ENCODE measurements at regions not wholly inside any gene's neighbourhood (a gene's known extent, or its start where the extent isn't known, plus 50 kb on each side); places are given as distances from the start of the nearest gene placed in this dataset.

DNA sequence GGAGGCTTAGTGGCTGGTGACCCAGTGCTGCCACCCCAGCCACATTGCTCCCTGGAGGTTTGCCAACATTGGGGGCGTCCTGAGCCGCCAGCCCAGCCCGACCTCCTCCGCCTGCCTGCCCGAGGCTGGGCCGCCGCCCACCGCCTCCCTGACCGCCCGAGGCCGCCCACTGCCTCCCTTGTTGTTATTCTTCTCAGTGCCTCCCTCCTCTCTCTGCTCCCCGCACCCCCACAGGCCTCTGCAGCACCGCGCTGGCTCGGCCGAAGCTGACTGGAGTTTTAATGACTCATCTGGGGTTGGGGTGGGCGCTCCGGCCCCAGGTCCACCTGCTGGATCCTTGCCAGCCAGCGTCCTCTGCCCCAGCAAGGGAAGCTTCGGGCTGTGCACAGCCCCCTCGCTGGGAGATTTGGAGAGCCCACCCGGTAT is 102.5 kb downstream of the RBFOX3 start:
- intact Hi-C loops (cut with DNase I), result no loop called here
- DNase-seq, result no peak
- ATAC-seq, result no peak

DNA sequence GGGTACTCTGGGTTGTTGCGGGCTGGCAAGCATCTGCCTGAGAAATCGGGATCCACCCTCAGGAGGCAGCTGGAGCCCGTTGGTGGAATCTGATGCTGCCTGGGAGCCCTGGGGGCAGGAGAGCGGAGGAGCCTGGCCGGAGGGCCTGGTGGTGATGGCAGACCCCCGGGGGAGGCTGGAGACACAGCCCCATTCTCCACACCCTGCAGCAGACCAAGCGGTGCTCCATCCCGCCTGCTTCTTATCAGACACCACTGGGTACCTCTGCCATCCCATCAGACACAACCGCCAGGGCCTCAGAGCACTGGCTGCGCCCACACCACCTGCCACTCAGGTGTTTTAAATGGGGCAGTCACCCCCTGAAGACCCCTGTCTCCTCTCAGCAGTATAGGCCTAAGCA is 103.9 kb downstream of the RBFOX3 start:
- no peak for ATAC-seq
- intact Hi-C loops (cut with DNase I), result no loop called here
- DNase-seq, result no peak

DNA sequence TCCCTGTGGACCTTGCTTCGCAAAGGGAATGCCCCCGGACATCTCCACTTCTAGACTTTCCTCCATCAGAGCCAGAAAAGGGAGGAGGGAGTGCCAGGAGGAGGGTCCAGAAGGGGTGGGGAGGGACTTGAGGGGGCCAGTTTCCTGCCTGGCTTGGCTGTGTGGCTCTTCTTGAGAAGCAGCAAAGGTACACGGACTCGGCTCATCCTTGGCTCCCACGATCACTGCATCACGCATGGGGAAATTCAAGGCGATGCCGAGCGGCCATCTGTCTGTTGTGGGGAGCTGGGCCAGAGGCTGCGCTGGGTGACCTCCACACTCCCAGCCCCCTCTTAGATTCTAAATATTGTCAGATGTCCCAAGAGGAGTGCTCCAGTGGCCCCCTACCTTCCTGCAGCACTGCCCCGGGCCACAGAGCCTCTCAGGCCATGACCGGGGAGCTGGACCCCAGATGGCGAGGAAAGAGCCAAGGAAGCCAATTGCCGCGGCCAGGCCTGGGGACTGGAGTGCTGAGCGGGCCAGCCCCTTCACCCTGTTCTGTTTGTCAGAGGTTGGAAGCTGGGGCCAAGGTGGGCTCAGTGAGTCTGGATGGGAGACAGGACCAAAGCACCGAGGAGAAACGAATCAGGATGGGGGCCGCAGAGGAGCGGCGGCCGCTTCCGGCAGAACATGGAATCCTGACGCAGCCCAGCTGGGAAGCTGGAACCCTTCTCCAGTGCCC is 104.5 kb downstream of the RBFOX3 start:
- intact Hi-C loops (cut with DNase I), result no loop called here
- ATAC-seq, result no peak
- DNase-seq, result no peak

DNA sequence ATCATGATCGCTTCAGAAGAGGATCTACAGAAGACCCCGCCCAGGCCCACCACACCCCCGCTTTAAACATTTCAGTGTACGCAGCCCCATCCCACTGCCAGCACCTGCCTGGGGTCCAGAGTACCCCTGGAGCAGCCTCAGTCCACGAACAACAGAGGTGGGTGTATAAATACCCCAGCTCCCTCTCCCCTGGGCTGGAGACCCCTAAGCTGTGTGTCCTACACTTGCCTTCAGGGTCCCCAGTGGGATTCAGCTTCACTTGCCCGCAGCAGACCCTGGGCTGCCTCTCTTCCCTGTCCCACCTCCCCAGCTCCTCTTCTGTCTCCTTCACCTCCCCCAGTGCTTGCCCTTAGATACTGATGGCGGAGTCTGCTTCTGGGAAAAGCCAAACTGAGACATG is 105.7 kb downstream of the RBFOX3 start:
- ATAC-seq, result no peak
- intact Hi-C loops (cut with DNase I), result no loop called here
- DNase-seq, result no peak

DNA sequence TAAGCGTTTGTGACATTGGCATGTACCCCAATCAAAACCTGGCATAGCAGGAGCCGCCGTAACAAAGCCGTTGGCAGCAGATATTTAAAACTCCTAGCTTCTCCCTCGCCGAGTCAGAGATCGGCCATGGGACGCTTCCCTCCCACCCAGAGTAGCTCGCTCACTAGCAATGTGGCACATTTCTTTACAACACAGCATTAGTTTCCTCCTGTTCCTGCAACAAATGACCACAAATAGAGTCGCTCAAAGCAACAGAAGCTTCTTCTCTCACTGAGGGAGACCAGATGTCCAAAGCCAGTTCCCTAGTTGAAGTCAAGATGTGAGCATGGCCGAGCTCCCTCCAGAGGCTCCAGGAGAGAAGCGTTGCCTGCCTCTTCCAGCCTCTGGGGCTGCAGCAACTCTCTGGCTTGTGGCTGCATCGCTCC is 106.7 kb downstream of the RBFOX3 start:
- intact Hi-C loops (cut with DNase I), result no loop called here
- no peak for ATAC-seq
- no peak for DNase-seq

DNA sequence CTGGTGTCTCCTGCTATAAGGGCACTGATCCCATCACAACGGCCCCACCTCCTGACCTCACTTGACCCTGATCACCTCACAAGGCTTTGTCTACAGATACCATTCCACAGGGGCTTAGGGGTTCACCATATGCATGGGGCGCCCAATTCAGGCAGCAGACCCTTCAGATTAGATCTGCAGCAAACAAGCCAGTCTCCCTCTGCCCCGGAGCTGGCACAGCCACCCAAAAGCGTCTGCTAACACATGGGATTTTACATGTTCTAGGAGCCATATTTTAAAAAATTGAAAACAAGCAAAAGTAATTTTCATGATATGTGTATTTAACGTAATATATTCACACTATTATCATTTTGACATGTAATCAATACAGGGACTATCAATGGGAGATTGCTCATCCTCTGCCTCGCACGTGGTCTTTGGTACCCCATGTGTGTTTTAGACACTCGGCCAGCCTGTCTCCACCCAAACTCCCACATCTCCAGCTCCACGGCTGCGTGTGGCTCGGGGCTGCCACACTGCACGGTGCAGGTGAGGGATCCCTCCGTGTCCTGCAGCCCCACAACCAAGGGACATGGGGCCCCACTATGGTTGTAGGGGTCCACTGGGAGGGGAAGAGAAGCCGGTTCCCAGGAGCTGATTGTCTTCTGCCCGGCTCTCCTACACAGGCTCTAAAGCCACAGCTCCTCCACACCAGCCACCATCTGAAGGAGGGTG is 107.6 kb downstream of the RBFOX3 start:
- intact Hi-C loops (cut with DNase I), result no loop called here
- no peak for DNase-seq
- no peak for ATAC-seq

DNA sequence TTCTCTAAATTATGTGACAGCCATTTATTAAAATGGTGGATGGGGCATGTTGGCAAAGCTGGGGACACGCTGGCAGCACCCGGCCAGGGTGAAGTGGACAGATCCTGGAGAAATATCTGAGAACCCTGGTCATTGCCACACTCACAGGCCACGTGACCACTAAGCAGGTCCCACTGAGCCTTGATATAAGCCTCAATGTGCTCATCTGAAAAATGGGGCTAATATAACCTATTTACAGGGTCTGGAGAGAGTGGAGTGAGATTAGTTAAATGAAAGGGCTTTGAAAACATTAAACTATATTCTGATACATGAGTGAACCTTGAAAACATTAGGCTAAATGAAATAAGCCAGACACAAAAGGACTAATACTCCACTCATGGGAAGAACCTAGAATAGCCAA is 108.9 kb downstream of the RBFOX3 start:
- ATAC-seq (no peak), DNase-seq (no peak)
- intact Hi-C loops (cut with DNase I), result no loop called here

DNA sequence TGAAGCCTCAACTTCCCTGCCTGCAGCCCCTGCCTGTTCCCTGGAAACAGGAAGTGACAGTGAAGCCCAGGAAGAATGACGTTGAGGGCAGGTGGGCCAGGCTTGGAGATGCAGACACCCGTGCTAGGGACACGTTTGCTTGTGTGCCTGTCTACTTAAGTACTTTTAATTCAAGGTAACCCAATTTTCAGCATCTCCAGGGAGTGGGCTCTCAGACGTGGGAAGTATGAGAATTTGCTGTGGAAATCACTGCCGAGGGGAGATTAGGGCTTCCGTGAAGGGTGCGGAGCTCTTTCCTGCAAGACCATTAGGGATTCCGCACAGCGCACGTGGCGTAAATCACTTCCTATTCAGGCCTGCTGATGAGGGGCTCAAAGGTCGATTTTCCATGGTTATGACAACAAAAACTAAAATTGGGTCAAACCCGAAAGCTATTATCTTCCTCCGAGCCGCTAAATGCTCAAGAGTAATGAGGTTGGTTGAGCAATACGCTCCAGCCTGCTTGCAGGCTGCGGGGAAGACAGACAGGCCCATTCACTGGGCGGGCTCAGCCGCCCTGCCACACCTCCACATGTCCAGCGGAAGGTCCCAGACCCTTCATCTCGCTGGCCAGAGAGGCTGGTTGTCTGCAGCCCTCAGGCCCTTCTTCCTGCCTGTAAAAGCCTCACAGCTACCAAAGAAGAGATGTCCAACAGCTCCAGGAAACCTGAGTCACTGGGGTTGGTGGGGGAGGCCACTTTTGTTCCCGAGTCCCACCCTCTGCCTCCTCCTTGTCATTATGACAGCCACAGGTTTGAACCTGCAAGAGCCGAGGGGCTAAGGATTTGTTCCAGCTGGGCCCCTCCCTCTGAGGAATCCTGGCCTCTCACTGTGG is 109.9 kb downstream of the RBFOX3 start:
- DNase-seq (no peak), ATAC-seq (no peak)
- intact Hi-C loops (cut with DNase I), result no loop called here

DNA sequence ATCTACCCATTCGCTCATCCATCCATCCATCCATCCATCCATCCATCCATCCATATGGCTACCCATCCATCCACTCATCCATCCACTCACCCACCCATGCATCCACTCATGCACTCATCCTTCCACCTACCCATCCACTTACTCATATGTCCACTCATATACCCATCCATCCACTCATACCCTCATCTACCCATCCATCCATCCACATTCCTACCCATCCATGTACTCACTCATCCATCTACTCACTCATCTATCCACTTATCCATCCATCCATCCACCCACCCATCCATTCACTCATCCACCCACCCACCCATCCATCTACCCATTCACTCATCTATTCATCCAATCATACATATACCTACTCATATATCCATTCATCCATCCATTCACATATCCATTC is 112.0 kb downstream of the RBFOX3 start:
- intact Hi-C loops (cut with DNase I), result no loop called here
- no peak for DNase-seq
- ATAC-seq, result no peak

DNA sequence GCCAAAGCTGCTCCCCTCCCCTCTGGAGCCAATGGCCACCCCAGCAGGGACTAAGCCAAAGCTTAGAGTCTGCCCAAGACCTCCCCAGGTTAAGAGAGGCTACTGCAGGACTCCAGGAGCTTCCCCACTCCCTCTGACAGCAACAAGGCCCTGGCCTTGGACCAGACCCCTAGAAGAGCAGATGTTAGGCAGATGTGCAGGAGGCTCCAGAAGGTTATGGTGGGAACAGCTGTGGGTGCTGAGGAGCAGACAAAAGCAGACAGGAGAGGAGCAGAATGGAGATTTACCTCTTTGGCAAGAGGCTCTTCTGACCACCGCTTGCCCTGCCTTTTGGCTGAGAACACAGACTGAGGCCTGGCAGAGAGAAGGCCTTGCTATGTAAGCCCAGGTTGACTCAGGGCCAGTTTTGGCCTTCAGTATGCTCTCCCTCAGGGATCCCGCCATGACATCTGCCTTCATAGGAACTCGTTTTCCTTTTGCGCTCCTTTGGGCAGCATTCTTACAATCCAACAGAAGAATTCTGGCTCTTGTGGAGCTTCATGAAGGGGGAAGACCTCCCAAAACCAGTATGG is 113.0 kb downstream of the RBFOX3 start:
- intact Hi-C loops (cut with DNase I), result no loop called here
- ATAC-seq, result no peak
- no peak for DNase-seq

DNA sequence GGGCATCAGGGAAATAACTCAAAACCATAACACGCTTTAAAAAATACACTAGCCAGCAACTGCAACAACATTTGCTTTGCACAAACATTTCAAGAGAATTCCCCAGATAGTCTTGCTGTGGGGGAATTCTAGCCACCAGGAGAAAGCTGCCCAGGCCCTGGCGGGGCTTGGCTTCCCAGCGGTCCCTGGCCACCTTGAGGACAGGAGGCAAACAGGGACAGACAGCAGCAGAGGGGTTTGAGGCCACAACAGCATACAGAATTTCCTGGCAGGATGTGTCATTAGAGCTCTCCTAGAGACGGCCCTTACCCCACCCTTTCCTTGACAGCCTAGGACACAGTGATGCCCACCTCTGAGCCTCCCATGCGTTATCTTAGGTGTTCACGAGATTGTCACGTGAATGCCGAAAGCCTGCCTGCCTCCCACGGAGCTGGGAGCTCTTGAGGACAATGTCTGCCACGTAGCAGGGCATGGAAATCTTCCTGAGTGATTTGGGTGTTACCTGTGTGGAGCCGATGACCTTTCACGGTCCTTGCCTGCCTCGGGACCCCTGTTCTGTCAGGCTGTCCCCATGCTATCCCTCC is 114.3 kb downstream of the RBFOX3 start:
- ATAC-seq, result no peak
- no peak for DNase-seq
- intact Hi-C loops (cut with DNase I), result no loop called here

DNA sequence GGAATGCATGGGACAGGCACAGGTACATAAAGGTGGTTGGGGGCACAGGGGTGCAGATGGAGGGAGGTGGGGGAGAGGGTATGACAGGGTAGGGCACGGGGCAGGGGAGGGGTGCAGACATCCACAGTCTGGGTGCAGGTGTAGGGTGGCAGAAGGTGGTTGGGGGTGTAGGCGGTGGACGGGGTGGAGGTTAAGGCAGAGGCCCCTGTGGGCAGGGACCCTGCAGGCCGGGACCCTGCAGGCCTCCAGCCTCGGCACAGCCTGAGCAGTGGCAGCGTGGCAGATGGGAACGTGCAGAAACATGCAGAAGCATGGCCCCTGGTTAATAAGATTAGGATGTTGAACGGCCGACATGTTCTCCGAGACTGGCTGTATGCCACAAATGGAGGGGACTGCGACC is 115.2 kb downstream of the RBFOX3 start:
- intact Hi-C loops (cut with DNase I), result no loop called here
- no peak for DNase-seq
- ATAC-seq, result no peak

DNA sequence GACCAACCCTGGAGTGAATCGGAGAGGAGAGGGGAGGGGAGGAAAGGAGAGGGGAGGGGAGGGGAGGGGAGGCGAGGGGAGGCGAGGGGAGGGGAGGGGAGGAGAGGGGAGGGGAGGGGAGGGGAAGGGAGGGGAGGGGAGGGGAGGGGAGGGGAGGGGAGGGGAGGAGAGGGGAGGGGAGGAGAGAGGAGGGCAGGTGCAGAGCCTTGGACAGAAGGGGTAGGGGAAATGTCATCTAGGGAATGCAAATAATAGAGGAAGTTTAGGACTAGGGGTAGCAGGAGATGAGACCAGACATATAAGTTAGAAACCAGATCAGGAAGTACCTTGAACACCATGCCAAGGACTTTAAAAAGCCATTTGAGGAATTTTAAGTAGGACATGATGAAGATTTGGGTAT is 119.8 kb downstream of the RBFOX3 start:
- intact Hi-C loops (cut with DNase I), result no loop called here
- ATAC-seq (no peak), DNase-seq (no peak)

DNA sequence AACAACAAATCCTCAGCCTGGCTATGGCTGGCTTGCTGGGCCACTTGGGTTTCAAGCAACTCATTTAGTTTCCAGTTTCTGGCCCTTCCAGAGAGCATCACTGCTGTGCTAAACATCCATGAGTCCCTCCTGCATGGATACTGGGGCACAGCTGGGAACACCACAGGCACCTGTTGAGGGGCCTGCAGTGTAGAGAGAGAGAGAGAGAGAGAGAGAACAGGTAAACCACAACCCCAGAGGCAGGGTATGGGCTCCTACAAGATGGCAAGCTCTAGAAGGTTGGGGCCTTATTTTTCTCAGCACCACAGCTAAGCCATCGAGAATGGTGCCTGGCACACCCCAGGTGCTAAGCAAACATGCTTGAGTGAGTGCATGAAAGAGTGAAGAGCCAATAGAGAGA is 120.3 kb downstream of the RBFOX3 start:
- no peak for DNase-seq
- intact Hi-C loops (cut with DNase I), result no loop called here
- ATAC-seq, result no peak

DNA sequence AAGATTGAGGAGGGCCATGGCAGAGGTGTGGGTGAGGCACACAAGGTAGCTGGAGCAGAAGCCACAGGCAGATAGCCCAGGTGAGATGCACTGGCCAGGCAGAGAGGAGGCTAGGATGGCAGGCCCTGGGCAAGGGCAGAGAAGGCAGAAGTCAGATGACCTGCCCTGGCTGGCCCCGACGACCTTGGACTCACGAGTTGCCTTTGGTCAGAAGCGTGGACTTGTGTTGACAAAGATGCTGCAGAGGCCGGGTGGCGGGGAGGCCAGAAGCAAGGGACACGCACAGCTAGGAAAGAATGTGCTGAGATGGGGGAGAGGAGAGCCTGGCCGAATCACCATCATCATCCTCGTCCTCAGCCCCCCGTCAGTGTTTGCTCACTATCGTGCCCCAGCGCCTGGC is 123.7 kb downstream of the RBFOX3 start:
- intact Hi-C loops (cut with DNase I), result no loop called here
- ATAC-seq (no peak), DNase-seq (no peak)

DNA sequence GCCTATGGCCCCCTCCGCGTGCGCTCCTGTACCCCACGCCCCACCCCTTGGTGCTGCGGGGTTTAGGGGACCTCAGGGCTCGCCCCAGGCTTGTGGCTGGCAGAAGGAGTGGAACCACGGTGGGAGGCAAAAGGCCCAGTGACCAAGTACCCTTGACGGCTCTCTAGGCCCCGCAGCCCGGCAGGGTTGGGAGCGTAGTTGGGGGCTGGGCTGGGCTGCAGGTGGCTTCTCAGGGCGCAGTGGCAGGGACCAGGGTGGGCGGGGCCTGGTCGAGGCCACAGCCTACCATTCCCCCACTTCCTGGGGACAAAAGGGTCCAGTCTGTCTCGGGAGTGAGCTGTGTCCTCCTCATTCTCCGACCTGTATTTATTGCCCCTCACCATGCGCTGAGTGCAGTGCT is 124.9 kb downstream of the RBFOX3 start:
- intact Hi-C loops (cut with DNase I), result no loop called here
- ATAC-seq (no peak), DNase-seq (no peak)

DNA sequence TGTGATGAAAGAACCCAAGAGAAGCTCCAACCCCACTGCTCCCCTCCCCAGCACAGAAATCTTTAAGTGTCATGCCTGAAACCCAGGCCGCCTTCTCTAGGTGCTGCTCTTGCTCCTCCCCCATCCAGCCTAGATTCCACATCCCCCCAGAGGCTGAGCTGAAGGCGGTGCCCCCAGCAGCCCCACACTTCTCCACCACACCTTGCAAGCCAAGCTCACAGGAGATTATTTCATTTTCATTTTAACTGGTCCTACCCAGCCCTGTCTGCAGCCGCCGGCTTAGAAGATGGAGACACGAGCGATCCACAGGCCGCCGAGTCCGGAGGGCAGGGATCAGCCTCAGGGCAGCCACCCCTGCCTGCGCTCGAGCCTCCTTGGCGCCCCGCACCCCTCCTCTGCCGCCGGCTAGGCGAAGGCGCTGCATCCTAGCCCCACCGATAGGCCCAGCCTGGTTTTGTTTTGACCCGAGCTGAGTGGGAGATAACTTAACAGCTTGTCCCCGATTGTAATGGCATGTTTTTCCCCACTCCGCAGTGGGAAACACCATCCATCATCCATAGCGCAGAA is 125.3 kb downstream of the RBFOX3 start:
- intact Hi-C loops (cut with DNase I), result no loop called here
- DNase-seq (no peak), ATAC-seq (no peak)

DNA sequence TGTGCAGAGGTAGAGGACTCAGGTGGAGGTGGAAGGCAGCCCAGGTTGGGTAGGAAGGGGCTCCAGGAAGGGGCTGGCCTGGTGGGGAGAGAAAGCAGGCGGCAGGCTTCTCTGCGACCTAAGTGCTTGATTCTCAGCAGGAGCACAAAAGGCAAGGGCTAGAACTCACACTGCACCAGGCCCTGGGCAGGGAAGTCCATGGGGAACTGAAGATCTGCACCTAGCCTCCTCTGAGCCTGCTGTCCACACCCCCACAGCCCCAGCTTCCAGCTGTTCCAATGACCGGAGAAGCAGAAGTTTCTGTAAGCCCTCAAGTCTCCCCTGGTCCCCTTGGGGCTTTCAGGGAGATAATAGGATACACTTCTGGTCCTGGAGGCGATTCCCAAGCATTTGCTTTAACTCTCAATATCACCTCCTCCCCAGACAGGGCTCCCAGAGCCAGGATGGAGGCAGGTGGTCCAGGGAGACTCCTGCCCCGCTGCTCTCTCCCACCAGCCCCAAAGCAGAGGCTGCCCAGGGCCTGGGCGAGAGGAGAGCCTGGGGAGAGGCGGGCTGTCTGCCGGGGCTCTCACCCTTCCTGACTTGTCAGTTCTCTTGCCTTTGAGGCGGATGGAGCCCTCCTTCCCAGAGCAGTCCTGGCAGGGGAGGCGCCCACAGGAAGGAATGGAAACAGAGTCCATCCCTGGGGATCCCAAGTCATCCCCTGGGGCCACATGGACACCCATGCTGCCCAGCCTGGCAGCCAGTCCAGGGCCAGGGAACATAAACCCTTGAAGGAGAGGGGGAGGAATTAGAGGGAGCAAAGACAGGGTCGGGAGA is 126.0 kb downstream of the RBFOX3 start:
- no peak for ATAC-seq
- DNase-seq, result no peak
- intact Hi-C loops (cut with DNase I), result no loop called here

Measured in left cardiac atrium (tissue), 4 donors.